ENCODE measurements at regions not wholly inside any gene's neighbourhood (a gene's known extent, or its start where the extent isn't known, plus 50 kb on each side); places are given as distances from the start of the nearest gene placed in this dataset.

DNA sequence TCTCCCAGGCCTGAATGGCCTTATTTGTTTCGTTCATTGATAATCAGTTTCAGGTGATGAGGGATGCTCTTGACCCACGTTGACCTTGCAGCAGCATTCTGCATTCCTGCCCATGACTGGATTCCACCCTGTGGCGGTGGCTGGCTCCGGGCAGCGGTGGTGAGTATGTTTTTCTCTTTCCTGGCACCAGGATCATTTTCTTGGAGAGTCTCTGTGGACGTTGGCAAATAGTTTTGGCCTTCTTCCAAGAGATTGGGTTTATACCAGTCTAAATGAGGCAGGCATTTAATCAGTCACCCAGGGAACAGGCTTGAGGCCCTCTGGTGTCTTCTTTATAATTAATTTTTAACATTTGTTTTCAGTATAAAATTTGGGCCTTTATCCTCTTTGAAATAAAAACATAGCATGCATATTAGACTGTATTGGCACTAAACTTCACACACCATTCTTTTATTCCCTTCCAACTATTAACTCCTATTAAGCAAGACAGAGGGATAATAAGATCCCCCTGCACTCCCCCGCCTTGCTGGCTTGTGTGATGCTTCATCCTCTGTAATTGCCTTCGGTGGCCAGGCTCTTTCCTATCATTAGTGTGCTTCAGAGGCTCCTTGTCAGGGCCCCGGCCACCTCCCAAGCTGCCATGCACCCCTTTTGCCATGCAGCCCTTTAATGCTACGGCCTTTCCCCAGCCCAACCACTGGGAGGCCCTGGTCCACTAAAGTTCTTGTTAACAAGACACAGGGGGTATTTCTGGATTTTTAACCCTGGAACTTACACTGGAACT, 176.2 kb upstream of the TOPAZ1 start:
- no peak for ATAC-seq
- no peaks in the 10 kb centered on the region for H3K4me1 Mint-ChIP-seq (ENCODE audit: low read depth)
- H3K4me3 Mint-ChIP-seq: no peak overlapping the region
- H3K27me3 Mint-ChIP-seq (ENCODE audit: low read depth): peaks cover 8% of the 10 kb centered on the region
- no peaks in the 10 kb centered on the region for H3K36me3 Mint-ChIP-seq (ENCODE audit: insufficient read depth)
- no peaks in the 10 kb centered on the region for H3K9me3 Mint-ChIP-seq
- DNase-seq: no peak

DNA sequence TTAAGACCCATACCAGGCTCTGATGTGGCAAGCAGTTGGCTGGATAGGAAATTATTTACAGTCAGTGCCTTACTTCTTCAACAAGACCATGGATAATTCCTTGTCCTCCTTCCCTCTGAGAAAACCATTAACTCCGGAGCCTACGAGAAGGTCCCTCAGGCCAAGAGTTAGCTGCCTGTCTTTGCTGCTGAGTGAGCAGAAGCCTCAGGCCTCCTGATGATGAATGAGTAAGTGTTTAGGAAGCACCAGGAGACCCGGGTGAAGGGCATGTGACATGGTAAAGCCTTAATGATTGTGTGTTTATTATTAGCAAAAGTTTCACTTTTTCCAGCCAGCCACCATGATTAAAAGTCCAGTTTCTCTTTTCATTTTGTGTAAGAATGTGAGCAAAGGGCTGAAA, 174.9 kb upstream of the TOPAZ1 start:
- Mint-ChIP-seq H3K9me3 (no peaks in the 10 kb centered on the region), H3K4me3 (no peak overlapping the region), H3K36me3 (ENCODE audit: insufficient read depth) (no peaks in the 10 kb centered on the region), H3K27me3 (ENCODE audit: low read depth) (peaks cover 13% of the 10 kb centered on the region), H3K4me1 (ENCODE audit: low read depth) (no peaks in the 10 kb centered on the region)
- no peak for ATAC-seq
- DNase-seq: no peak

GRCh38 chr3:44067431-44067830, 174.3 kb upstream of the TOPAZ1 start:
- H3K4me3 Mint-ChIP-seq: no peak overlapping the region

GRCh38 chr3:44068753-44069152, 172.9 kb upstream of the TOPAZ1 start:
- Mint-ChIP-seq H3K9me3 (no peaks in the 10 kb centered on the region), H3K4me1 (ENCODE audit: low read depth) (no peaks in the 10 kb centered on the region), H3K4me3 (no peak overlapping the region), H3K27me3 (ENCODE audit: low read depth) (peaks cover 9% of the 10 kb centered on the region), H3K36me3 (ENCODE audit: insufficient read depth) (no peaks in the 10 kb centered on the region)
- ATAC-seq (no peak), DNase-seq (no peak)

More at GRCh38 chr3:44067431-44067830, 174.3 kb upstream of the TOPAZ1 start:
- DNase-seq (no peak), ATAC-seq (no peak)
- no peaks in the 10 kb centered on the region for H3K9me3 Mint-ChIP-seq
- no peaks in the 10 kb centered on the region for H3K36me3 Mint-ChIP-seq (ENCODE audit: insufficient read depth)
- peaks cover 12% of the 10 kb centered on the region for H3K27me3 Mint-ChIP-seq (ENCODE audit: low read depth)
- no peaks in the 10 kb centered on the region for H3K4me1 Mint-ChIP-seq (ENCODE audit: low read depth)

DNA sequence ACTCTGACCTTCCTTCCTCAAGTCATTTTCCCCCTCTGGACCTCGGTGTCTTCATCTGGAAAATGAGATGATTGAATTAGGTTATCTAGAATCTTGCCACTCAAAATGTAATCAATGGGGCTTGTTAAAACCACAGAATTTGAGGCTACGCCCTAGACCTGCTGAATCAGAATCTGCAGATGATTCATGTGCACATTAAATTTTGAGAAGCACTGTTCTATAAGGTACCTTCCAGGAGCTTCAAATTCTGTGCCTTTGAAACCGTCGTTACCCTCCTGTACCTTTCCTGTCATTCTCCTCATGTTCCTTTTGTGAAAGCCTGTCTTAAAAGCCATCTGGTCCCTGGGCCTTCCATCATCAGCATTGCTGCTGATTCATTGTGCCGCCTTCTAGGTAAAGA, 172.4 kb upstream of the TOPAZ1 start:
- no peak overlapping the region for H3K4me3 Mint-ChIP-seq
- DNase-seq (no peak), ATAC-seq (no peak)

DNA sequence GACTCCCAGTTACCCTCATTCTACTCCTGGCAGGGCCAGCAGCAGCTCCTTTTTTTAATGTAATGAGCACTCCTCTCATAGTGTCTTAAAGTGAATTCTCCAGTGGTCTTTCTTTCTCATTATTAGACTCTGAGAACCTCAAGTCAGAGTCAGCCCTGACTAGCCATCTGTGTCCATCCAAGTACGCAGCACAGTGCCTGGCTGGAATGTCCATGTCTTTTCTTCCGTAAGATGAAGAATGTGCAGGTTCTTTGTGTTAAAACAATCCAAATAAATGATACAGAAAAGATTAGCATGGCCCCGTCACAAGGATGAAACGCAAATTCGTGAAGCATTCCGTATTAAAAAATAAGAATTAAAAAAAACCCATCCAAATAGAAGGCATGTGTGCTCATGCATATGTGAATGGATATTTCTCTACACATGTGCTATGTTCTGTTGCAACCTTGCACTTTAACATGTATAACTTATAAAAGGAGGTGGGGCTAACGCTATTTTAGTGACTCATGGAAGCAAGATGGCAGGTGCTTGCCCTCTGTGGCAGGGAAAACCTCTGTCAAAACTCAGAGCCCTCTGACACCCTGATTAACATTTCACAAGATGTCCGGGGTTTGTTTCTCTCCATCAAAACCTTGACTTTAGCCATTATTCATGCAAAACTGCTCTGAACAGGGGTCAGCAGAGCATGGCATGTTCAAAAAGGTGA, 170.7 kb upstream of the TOPAZ1 start:
- Mint-ChIP-seq H3K9me3 (no peaks in the 10 kb centered on the region), H3K4me3 (no peak overlapping the region), H3K27me3 (ENCODE audit: low read depth) (peaks cover 6% of the 10 kb centered on the region), H3K36me3 (ENCODE audit: insufficient read depth) (no peaks in the 10 kb centered on the region), H3K4me1 (ENCODE audit: low read depth) (no peaks in the 10 kb centered on the region)
- ATAC-seq (no peak), DNase-seq (no peak)

More for the DNA sequence above, 172.4 kb upstream of the TOPAZ1 start:
- Mint-ChIP-seq H3K4me1 (ENCODE audit: low read depth) (no peaks in the 10 kb centered on the region), H3K36me3 (ENCODE audit: insufficient read depth) (no peaks in the 10 kb centered on the region), H3K27me3 (ENCODE audit: low read depth) (peaks cover 9% of the 10 kb centered on the region), H3K9me3 (no peaks in the 10 kb centered on the region)

GRCh38 chr3:44072601-44073540, 168.8 kb upstream of the TOPAZ1 start:
- H3K4me1 Mint-ChIP-seq (ENCODE audit: low read depth): no peaks in the 10 kb centered on the region

GRCh38 chr3:44074181-44074580, 167.5 kb upstream of the TOPAZ1 start:
- Mint-ChIP-seq H3K36me3 (ENCODE audit: insufficient read depth) (no peaks in the 10 kb centered on the region), H3K9me3 (no peaks in the 10 kb centered on the region)
- no peak for ATAC-seq

More at GRCh38 chr3:44072601-44073540, 168.8 kb upstream of the TOPAZ1 start:
- no peaks in the 10 kb centered on the region for H3K36me3 Mint-ChIP-seq (ENCODE audit: insufficient read depth)
- no peak overlapping the region for H3K4me3 Mint-ChIP-seq
- DNase-seq (no peak), ATAC-seq (no peak)
- H3K9me3 Mint-ChIP-seq: no peaks in the 10 kb centered on the region
- peaks cover 6% of the 10 kb centered on the region for H3K27me3 Mint-ChIP-seq (ENCODE audit: low read depth)

DNA sequence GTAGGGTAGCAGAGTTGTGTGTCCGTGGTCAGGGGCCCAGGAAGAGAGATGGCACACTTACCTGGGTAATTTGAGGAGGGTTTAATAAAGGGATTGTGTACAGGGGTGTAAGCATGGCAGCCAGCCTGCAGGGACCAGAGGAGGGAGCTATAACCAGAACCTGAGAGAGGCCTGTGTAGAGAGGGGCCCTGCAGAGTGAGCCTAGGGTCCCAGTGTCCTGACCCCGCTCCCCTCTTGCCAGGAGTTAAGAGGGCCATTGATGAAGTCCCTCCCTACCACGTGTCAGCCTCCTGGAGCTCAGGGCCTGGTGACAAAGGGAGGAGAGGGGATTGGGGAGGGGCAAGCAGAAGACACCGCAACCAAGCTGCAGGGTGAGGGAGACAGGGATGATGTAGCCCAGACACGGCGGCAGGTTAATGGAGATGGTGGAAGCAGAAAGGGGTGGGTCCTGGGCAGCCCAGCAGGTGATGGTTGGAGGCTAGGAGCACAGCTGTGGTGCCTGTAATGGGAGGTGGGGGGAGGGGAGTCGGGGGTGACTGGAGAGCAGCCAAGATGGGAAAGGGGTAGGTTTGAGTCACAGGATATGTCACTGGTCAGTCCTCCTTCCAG, 165.4 kb upstream of the TOPAZ1 start:
- no peak for DNase-seq
- Mint-ChIP-seq H3K27me3 (ENCODE audit: low read depth) (peaks cover 3% of the 10 kb centered on the region), H3K36me3 (ENCODE audit: insufficient read depth) (no peaks in the 10 kb centered on the region), H3K4me1 (ENCODE audit: low read depth) (no peaks in the 10 kb centered on the region), H3K9me3 (no peaks in the 10 kb centered on the region), H3K4me3 (no peak overlapping the region)
- ATAC-seq: no peak

More at GRCh38 chr3:44074181-44074580, 167.5 kb upstream of the TOPAZ1 start:
- DNase-seq: no peak
- peaks cover 6% of the 10 kb centered on the region for H3K27me3 Mint-ChIP-seq (ENCODE audit: low read depth)
- no peaks in the 10 kb centered on the region for H3K4me1 Mint-ChIP-seq (ENCODE audit: low read depth)
- no peak overlapping the region for H3K4me3 Mint-ChIP-seq

- Mint-ChIP-seq H3K9me3 (no peaks in the 10 kb centered on the region), H3K27me3 (ENCODE audit: low read depth) (no peaks in the 10 kb centered on the region), H3K4me1 (ENCODE audit: low read depth) (no peaks in the 10 kb centered on the region), H3K36me3 (ENCODE audit: insufficient read depth) (no peaks in the 10 kb centered on the region), H3K4me3 (no peak overlapping the region)
- ATAC-seq (no peak), DNase-seq (no peak)
Observed at GRCh38 chr3:44077267-44077666, 164.4 kb upstream of the TOPAZ1 start.

- H3K36me3 Mint-ChIP-seq (ENCODE audit: insufficient read depth): no peaks in the 10 kb centered on the region
- DNase-seq (no peak), ATAC-seq (no peak)
- no peaks in the 10 kb centered on the region for H3K9me3 Mint-ChIP-seq
- no peaks in the 10 kb centered on the region for H3K27me3 Mint-ChIP-seq (ENCODE audit: low read depth)
- H3K4me1 Mint-ChIP-seq (ENCODE audit: low read depth): no peaks in the 10 kb centered on the region
- no peak overlapping the region for H3K4me3 Mint-ChIP-seq
Observed at GRCh38 chr3:44078863-44079262, 162.8 kb upstream of the TOPAZ1 start.

GRCh38 chr3:44079916-44080315, 161.8 kb upstream of the TOPAZ1 start:
- Mint-ChIP-seq H3K4me3 (no peak overlapping the region), H3K27me3 (ENCODE audit: low read depth) (no peaks in the 10 kb centered on the region), H3K9me3 (no peaks in the 10 kb centered on the region), H3K4me1 (ENCODE audit: low read depth) (no peaks in the 10 kb centered on the region), H3K36me3 (ENCODE audit: insufficient read depth) (no peaks in the 10 kb centered on the region)
- ATAC-seq (no peak), DNase-seq (no peak)

GRCh38 chr3:44080474-44081072, 161.1 kb upstream of the TOPAZ1 start:
- ATAC-seq (no peak), DNase-seq (no peak)
- H3K36me3 Mint-ChIP-seq (ENCODE audit: insufficient read depth): no peaks in the 10 kb centered on the region
- no peaks in the 10 kb centered on the region for H3K27me3 Mint-ChIP-seq (ENCODE audit: low read depth)
- no peaks in the 10 kb centered on the region for H3K9me3 Mint-ChIP-seq
- no peak overlapping the region for H3K4me3 Mint-ChIP-seq
- H3K4me1 Mint-ChIP-seq (ENCODE audit: low read depth): no peaks in the 10 kb centered on the region

GRCh38 chr3:44090036-44090435, 151.7 kb upstream of the TOPAZ1 start:
- Mint-ChIP-seq H3K4me1 (ENCODE audit: low read depth) (no peaks in the 10 kb centered on the region), H3K36me3 (ENCODE audit: insufficient read depth) (no peaks in the 10 kb centered on the region), H3K9me3 (no peaks in the 10 kb centered on the region), H3K27me3 (ENCODE audit: low read depth) (peaks cover 16% of the 10 kb centered on the region), H3K4me3 (no peak overlapping the region)
- DNase-seq (no peak), ATAC-seq (no peak)

All from activated T-cell treated with anti-CD3 and anti-CD28 coated beads, Interleukin-2, amount 50 U/mL, for 4 hours (primary cell).